Transverse colon (tissue), 4 donors: ENCODE measurements at regions not wholly inside any gene's neighbourhood (a gene's known extent, or its start where the extent isn't known, plus 50 kb on each side); places are given as distances from the start of the nearest gene placed in this dataset.

Experiments used
- DNase-seq: peaks from one replicate; pipeline ENCODE4 v3.0.0-alpha.2; 2019
- H3K27ac ChIP-seq, 4 donors: fragments of 200-600 bp; sonication (generic); 2 replicates each; pipeline ENCODE4 v1.5.1; 2016 to 2018; ENCODE audit warnings: inconsistent platforms in 4 of 4
- H3K27me3 ChIP-seq: fragments of 200-600 bp; sonication (generic); 2 replicates; pipeline ENCODE4 v1.5.1; 2017; ENCODE audit warnings: inconsistent platforms
- H3K36me3 ChIP-seq, 4 donors: fragments of 200-600 bp; sonication (generic); 2 replicates each; pipeline ENCODE4 v1.5.1; 2017 to 2019; ENCODE audit warnings: inconsistent platforms in 4 of 4
- H3K4me1 ChIP-seq, 4 donors: fragments of 200-600 bp; sonication (generic); 2 replicates each; pipeline ENCODE4 v1.5.1; 2017 to 2020; ENCODE audit warnings: inconsistent platforms in 4 of 4
- H3K4me3 ChIP-seq, 4 donors: fragments of 200-600 bp; sonication (generic); 1 replicate in 1 of 4; 2 replicates in 3 of 4; pipeline versions ENCODE4 v1.5.1 to v1.6.1; 2017 to 2019; ENCODE audit warnings: inconsistent platforms in 4 of 4
- H3K9me3 ChIP-seq, 2 donors: fragments of 200-600 bp; sonication (generic); 2 replicates each; pipeline ENCODE4 v1.5.1; 2017 to 2019; ENCODE audit warnings: inconsistent platforms in 2 of 2
- EP300 ChIP-seq: sonication (generic); formaldehyde crosslinking; IDR thresholded peaks from one replicate; pipeline ENCODE4 v1.6.1; 2017; ENCODE audit warnings: antibody characterized with exemption, low read depth
- POLR2A ChIP-seq: fragments of 450-650 bp; IDR thresholded peaks from one replicate; pipeline ENCODE4 v1.6.1; 2016; ENCODE audit warnings: antibody characterized with exemption, mild to moderate bottlenecking, moderate library complexity
- POLR2AphosphoS5 ChIP-seq, 3 donors: sonication (generic); formaldehyde crosslinking; IDR thresholded peaks; one replicate each; pipeline ENCODE4 v1.6.1; 2016; ENCODE audit warnings: antibody characterized with exemption in 3 of 3
- WGBS, 2 donors: methylation state at CpG; one replicate each; pipeline ENCODE4 v1.1.5; 2018; ENCODE audit warnings: low coverage in 1 of 2; 5-methylcytosine and 5-hydroxymethylcytosine counted together
- in situ Hi-C, 4 donors: fragments of 200-750 bp; cut with MboI; loops; one replicate each; pipeline versions ENCODE4 v1.15.0 to v1.15.1; 2017; ENCODE audit warnings: low sequenced_read_pairs in 3 of 4, low pct_ligation_motif_present in 1 of 4, low pct_unique_long_range_greater_than_20kb in 1 of 4
- intact Hi-C: fragments of 100-400 bp; cut with DNase I; formaldehyde crosslinking; loops from one replicate; pipeline ENCODE4 v1.15.1; 2023; ENCODE audit warnings: low total_unique reads
- TF ChIP-seq, protein P1 (sequence below), 5 experiments: fragments of 200-600 bp in 3 of 5; fragments of 450-650 bp in 2 of 5; sonication (generic) in 3 of 5; IDR thresholded peaks; 1 replicate in 2 of 5; 2 replicates in 3 of 5; pipeline ENCODE4 v1.5.1; 2016 to 2017; ENCODE audit warnings: antibody characterized with exemption in 5 of 5, inconsistent platforms in 3 of 5, mild to moderate bottlenecking in 2 of 5, moderate library complexity in 1 of 5

DNA sequence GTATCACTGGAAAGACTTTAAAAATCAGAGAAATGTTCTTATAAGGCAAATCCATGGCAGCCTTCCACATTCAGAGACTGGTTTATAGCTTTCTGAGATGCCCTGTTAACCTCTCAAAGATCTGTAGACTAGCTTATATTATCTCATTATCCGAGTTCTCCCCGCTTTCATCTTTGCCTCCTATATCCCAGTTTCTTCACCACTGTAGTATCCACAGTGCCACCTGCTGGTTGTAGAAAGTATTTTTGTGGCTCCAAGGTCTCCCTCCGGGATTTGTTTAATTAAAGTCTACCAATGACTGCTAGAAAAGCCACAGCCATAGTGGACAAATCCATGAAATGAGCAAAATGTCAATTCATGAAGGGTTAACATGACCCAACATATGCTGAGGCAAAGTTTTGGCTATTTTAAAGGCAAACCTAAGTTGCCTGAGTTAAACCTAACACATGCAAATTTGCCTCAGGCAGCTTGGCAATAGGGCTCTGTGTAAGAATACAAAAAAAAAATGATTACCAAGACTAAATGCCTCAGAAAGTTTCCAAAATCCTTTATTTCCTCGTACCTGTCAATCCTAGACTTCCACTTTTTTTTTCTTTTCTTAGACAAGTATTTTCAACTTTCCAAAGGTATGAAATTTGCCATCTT is 218.8 kb upstream of the BMP4 start:
- H3K27ac ChIP-seq, result peak overlapping the region in 2 of 4 donors; percentile 1 to 39
- no peak for TF ChIP-seq POLR2A
- TF ChIP-seq, protein P1, sequence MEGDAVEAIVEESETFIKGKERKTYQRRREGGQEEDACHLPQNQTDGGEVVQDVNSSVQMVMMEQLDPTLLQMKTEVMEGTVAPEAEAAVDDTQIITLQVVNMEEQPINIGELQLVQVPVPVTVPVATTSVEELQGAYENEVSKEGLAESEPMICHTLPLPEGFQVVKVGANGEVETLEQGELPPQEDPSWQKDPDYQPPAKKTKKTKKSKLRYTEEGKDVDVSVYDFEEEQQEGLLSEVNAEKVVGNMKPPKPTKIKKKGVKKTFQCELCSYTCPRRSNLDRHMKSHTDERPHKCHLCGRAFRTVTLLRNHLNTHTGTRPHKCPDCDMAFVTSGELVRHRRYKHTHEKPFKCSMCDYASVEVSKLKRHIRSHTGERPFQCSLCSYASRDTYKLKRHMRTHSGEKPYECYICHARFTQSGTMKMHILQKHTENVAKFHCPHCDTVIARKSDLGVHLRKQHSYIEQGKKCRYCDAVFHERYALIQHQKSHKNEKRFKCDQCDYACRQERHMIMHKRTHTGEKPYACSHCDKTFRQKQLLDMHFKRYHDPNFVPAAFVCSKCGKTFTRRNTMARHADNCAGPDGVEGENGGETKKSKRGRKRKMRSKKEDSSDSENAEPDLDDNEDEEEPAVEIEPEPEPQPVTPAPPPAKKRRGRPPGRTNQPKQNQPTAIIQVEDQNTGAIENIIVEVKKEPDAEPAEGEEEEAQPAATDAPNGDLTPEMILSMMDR (IDR thresholded peaks at IDR 0.05), result peak; percentile 83 to 89 (median 86)
- DNase-seq, result peak; percentile 67
- no peak overlapping the region for H3K4me3 ChIP-seq
- H3K4me1 ChIP-seq, result peaks cover 12 to 34% (median 21%) of the 10 kb centered on the region in 4 donors
- H3K9me3 ChIP-seq, result no peaks in the 10 kb centered on the region
- in situ Hi-C loops, result loop anchor here in 3 of 4 donors (25.0 kb wide), 1 partner anchor 638 kb away; no protein-coding TSS in a partner anchor
- no peaks in the 10 kb centered on the region for H3K36me3 ChIP-seq
- intact Hi-C loops, result loop anchor here (10.0 kb wide), 2 partner anchors 221 to 631 kb away; partner anchors contain the start of gene BMP4
- H3K27me3 ChIP-seq, result no peaks in the 10 kb centered on the region
- WGBS, 2 donors, result 0 to 6% methylated on average over 2 to 4 of the region's 4 CpGs

DNA sequence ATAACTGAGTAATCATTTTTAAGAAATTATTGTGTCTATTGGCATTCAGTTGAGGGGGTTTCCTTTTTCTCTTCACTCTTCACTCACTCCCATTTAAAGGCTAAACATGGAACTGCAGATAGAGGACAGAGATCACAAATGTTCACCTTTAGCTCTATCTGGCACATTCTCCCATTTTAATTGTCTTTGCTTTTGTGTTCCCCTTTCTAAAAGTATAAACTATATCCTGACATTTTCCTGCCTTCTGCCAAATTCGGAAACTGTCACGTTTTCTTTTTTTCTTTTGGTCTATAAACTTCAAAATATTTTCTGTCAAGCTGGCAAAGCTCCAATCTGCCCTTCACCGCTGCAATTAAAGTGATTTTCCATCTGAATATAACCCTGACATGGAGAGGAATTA is 219.8 kb upstream of the CDKN3 start:
- intact Hi-C loops, result loop anchor here (10.0 kb wide), 2 partner anchors 222 to 632 kb away; partner anchors contain the start of gene BMP4
- Histone ChIP-seq H3K4me3 (no peak overlapping the region), H3K27ac (no peak overlapping the region), H3K4me1 (peaks cover 12 to 34% (median 21%) of the 10 kb centered on the region in 4 donors), H3K9me3 (no peaks in the 10 kb centered on the region), H3K27me3 (no peaks in the 10 kb centered on the region), H3K36me3 (no peaks in the 10 kb centered on the region)
- TF ChIP-seq POLR2A, result no peak
- no peak for TF ChIP-seq EP300
- no peak for TF ChIP-seq POLR2AphosphoS5 (IDR thresholded peaks at IDR 0.05)
- TF ChIP-seq, protein P1 (IDR thresholded peaks at IDR 0.05), result no peak
- in situ Hi-C loops, result loop anchor here in 3 of 4 donors (25.0 kb wide), 1 partner anchor 640 kb away; no protein-coding TSS in a partner anchor
- DNase-seq, result no peak
- WGBS, 2 donors, result 22 to 33% methylated on average over 3 of the region's 3 CpGs

- no peaks in the 10 kb centered on the region for H3K36me3 ChIP-seq
- in situ Hi-C loops, result loop anchor here in 3 of 4 donors (25.0 kb wide), 1 partner anchor 641 kb away; no protein-coding TSS in a partner anchor
- peak overlapping the region in 1 of 4 donors; percentile 9 for H3K27ac ChIP-seq
- 15 to 28% methylated on average over 8 to 9 of the region's 9 CpGs for WGBS, 2 donors
- no peaks in the 10 kb centered on the region for H3K9me3 ChIP-seq
- TF ChIP-seq POLR2AphosphoS5 (IDR thresholded peaks at IDR 0.05), result no peak
- TF ChIP-seq, protein P1 (IDR thresholded peaks at IDR 0.05), result no peak
- no peak for TF ChIP-seq POLR2A
- no peak for TF ChIP-seq EP300
- no peaks in the 10 kb centered on the region for H3K27me3 ChIP-seq
- H3K4me3 ChIP-seq, result no peak overlapping the region
- peaks cover 12 to 37% (median 22%) of the 10 kb centered on the region in 4 donors for H3K4me1 ChIP-seq
- intact Hi-C loops, result loop anchor here (10.0 kb wide), 2 partner anchors 223 to 633 kb away; partner anchors contain the start of gene BMP4
- DNase-seq, result no peak
These were observed 218.9 kb upstream of the CDKN3 start for GRCh38 chr14:54177641-54178621.
